ENCODE measurements at regions not wholly inside any gene's neighbourhood (a gene's known extent, or its start where the extent isn't known, plus 50 kb on each side); places are given as distances from the start of the nearest gene placed in this dataset.

GRCh38 chr11:38842991-38843390, 2245.0 kb upstream of the RAG2 start:
- H4K20me1 ChIP-seq (ENCODE audit: control insufficient read depth, insufficient read depth), result no peaks in the 10 kb centered on the region
- ChIA-PET CTCF (no interaction called here), POLR2A (no interaction called here), SMC1A (ENCODE audit: uncharacterized antibody, unreplicated experiment) (no interaction called here), RAD21 (ENCODE audit: unreplicated experiment) (no interaction called here)
- WGBS (ENCODE audit: insufficient coverage, insufficient replicate concordance, low lambda C conversion rate, missing lambda C conversion rate), result 0% methylated on average over 2 of the region's 2 CpGs
- H3K79me2 ChIP-seq (ENCODE audit: control insufficient read depth, insufficient read depth, low read length), result no peaks in the 10 kb centered on the region
- H3K4me2 ChIP-seq (ENCODE audit: control insufficient read depth, insufficient read depth), result no peak overlapping the region
- H3K4me1 ChIP-seq (ENCODE audit: control insufficient read depth, insufficient read depth, low read length), result no peaks in the 10 kb centered on the region
- BruUV-seq (replicated peaks), result no TSS peak
- no peak for DNase-seq (ENCODE audit: low read depth, low spot score)
- ATAC-seq, result no peak
- H3K9ac ChIP-seq (ENCODE audit: control insufficient read depth, insufficient read depth, low read length), result no peak overlapping the region
- H2AFZ ChIP-seq (ENCODE audit: control insufficient read depth, low read depth, low read length), result no peak overlapping the region
- no peak for FAIRE-seq
- H3K27me3 ChIP-seq (replicated peaks in 1 of 2; ENCODE audit: control insufficient read depth in 2 of 2, insufficient read depth in 2 of 2, low read length in 1 of 2), result no peaks in the 10 kb centered on the region
- no peak overlapping the region for H3K4me3 ChIP-seq
- intact Hi-C loops (cut with micrococcal nuclease; ENCODE audit: unreplicated experiment) (no loop called here), in situ Hi-C loops (cut with MboI) (no loop called here)
- H3K9me3 ChIP-seq (replicated peaks; ENCODE audit: control insufficient read depth, insufficient read depth, low read length), result no peaks in the 10 kb centered on the region
- no peak overlapping the region for H3K27ac ChIP-seq (ENCODE audit: control insufficient read depth, insufficient read depth)
- no peaks in the 10 kb centered on the region for H3K36me3 ChIP-seq (ENCODE audit: control insufficient read depth in 2 of 2, insufficient read depth in 2 of 2, low read length in 1 of 2)
- no peak for TF ChIP-seq CHD4 (IDR thresholded peaks at IDR 0.05)
- TF ChIP-seq YY1 (IDR thresholded peaks at IDR 0.05; ENCODE audit: low read depth, low read length), result no peak
- TF ChIP-seq POLR2AphosphoS2 (IDR thresholded peaks at IDR 0.05; ENCODE audit: low read depth, low read length), result no peak
- no peak for TF ChIP-seq ZNF24 (IDR thresholded peaks at IDR 0.05)
- TF ChIP-seq ZNF687 (IDR thresholded peaks at IDR 0.05), result no peak
- TF ChIP-seq NR2F1 (conservative IDR thresholded peaks at IDR 0.05), result no peak
- TF ChIP-seq, protein P1, sequence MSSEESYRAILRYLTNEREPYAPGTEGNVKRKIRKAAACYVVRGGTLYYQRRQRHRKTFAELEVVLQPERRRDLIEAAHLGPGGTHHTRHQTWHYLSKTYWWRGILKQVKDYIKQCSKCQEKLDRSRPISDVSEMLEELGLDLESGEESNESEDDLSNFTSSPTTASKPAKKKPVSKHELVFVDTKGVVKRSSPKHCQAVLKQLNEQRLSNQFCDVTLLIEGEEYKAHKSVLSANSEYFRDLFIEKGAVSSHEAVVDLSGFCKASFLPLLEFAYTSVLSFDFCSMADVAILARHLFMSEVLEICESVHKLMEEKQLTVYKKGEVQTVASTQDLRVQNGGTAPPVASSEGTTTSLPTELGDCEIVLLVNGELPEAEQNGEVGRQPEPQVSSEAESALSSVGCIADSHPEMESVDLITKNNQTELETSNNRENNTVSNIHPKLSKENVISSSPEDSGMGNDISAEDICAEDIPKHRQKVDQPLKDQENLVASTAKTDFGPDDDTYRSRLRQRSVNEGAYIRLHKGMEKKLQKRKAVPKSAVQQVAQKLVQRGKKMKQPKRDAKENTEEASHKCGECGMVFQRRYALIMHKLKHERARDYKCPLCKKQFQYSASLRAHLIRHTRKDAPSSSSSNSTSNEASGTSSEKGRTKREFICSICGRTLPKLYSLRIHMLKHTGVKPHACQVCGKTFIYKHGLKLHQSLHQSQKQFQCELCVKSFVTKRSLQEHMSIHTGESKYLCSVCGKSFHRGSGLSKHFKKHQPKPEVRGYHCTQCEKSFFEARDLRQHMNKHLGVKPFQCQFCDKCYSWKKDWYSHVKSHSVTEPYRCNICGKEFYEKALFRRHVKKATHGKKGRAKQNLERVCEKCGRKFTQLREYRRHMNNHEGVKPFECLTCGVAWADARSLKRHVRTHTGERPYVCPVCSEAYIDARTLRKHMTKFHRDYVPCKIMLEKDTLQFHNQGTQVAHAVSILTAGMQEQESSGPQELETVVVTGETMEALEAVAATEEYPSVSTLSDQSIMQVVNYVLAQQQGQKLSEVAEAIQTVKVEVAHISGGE (CRISPR knock-in tag; IDR thresholded peaks at IDR 0.05), result no peak
- no peak for TF ChIP-seq ZSCAN29 (IDR thresholded peaks at IDR 0.05)
- no peak for TF ChIP-seq BCLAF1 (IDR thresholded peaks at IDR 0.05)
- no peak for TF ChIP-seq BMI1 (IDR thresholded peaks at IDR 0.05; ENCODE audit: borderline replicate concordance)
- no peak for TF ChIP-seq ZNF384 (IDR thresholded peaks at IDR 0.05; ENCODE audit: borderline replicate concordance, low read depth, low read length)
- TF ChIP-seq CEBPZ (IDR thresholded peaks at IDR 0.05; ENCODE audit: low read depth, low read length), result no peak

Measured in GM12878 (cell line).